ENCODE measurements at regions not wholly inside any gene's neighbourhood (a gene's known extent, or its start where the extent isn't known, plus 50 kb on each side); places are given as distances from the start of the nearest gene placed in this dataset.

GRCh38 chr13:22081430-22081829, 410.6 kb downstream of the FGF9 start (continued):
- TF ChIP-seq EGR1 (IDR thresholded peaks at IDR 0.05; ENCODE audit: low read depth) (no peak), YY1 (IDR thresholded peaks at IDR 0.05; ENCODE audit: extremely low read depth, insufficient replicate concordance, low read depth, low read length) (no peak)
- TF ChIP-seq, protein P1, sequence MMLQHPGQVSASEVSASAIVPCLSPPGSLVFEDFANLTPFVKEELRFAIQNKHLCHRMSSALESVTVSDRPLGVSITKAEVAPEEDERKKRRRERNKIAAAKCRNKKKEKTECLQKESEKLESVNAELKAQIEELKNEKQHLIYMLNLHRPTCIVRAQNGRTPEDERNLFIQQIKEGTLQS (IDR thresholded peaks at IDR 0.05): no peak

GRCh38 chr13:22082030-22082429, 411.2 kb downstream of the FGF9 start:
- intact Hi-C loops (cut with micrococcal nuclease): no loop called here
- no peak overlapping the region for H3K4me2 ChIP-seq (ENCODE audit: low read length)
- peaks cover 8% of the 10 kb centered on the region for H3K27me3 ChIP-seq (ENCODE audit: insufficient read depth, low read length)
- no peak overlapping the region for H3K27ac ChIP-seq (ENCODE audit: low read depth, low read length)
- H3K36me3 ChIP-seq (ENCODE audit: control insufficient read depth in 1 of 2, insufficient read depth in 2 of 2, low read length in 2 of 2): no peaks in the 10 kb centered on the region
- H3K9me2 ChIP-seq (ENCODE audit: insufficient read depth): no peaks in the 10 kb centered on the region
- DNase-seq (ENCODE audit: low read depth, low spot score) (no peak), ATAC-seq (no peak)
- no peak overlapping the region for H3K9ac ChIP-seq (ENCODE audit: low read length)
- no peaks in the 10 kb centered on the region for H3K9me3 ChIP-seq (ENCODE audit: control insufficient read depth in 1 of 2, insufficient read depth in 1 of 2, low read depth in 1 of 2, low read length in 2 of 2)
- ChIA-PET POLR2A (no interaction called here), RAD21 (ENCODE audit: low non-redundant PET in 1 of 2, low total read pairs in 2 of 2, uncharacterized antibody in 2 of 2, unreplicated experiment in 2 of 2) (no interaction called here), CTCF (no interaction called here)
- no peak overlapping the region for H3K4me3 ChIP-seq (replicated peaks in 1 of 2; ENCODE audit: low read depth in 1 of 2, low read length in 2 of 2)
- H2AFZ ChIP-seq (ENCODE audit: low read depth, low read length, poor library complexity, severe bottlenecking): no peak overlapping the region
- H4K20me1 ChIP-seq (ENCODE audit: insufficient read depth): no peaks in the 10 kb centered on the region
- TF ChIP-seq EZH2phosphoT487 (IDR thresholded peaks at IDR 0.05; ENCODE audit: borderline replicate concordance): no peak
- BruUV-seq (replicated peaks): no TSS peak
- no peaks in the 10 kb centered on the region for H3K4me1 ChIP-seq (ENCODE audit: control insufficient read depth in 1 of 2, insufficient read depth in 2 of 2, low read length in 2 of 2)
- H3K79me2 ChIP-seq (ENCODE audit: insufficient read depth, low read length): no peaks in the 10 kb centered on the region

DNA sequence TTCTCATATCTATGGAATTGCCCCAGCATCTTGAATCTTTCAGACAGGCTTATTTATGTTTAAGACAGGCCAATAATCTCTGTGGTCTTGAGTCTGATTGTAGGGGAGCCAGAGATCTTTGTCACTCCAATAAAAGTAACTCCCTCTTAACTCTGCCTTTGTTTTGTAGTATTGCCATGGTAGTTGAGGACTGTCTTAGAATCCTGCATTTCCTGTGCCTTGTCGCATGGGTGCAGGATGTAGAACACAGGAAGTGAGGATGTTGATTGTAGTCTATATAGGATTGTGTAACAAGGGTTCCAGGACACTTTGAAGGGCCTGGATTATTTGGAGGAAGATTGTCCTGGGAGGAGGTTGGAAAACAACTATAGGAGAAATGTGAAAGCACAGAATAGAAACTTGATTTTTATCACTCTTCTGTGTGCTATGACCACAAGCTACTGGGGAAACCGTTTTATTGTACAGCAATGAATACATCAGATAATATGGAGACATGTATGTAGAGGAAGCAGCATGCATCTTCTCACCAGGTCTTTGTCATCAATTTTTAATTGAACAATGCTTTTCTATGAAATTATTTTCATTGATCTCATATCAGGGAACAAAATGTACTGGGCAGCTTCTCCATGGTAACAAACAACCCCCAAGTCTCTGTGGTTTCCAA, 411.7 kb downstream of the FGF9 start:
- Histone ChIP-seq H3K79me2 (ENCODE audit: insufficient read depth, low read length) (no peaks in the 10 kb centered on the region), H2AFZ (ENCODE audit: low read depth, low read length, poor library complexity, severe bottlenecking) (no peak overlapping the region), H3K4me2 (ENCODE audit: low read length) (no peak overlapping the region), H3K4me1 (ENCODE audit: control insufficient read depth in 1 of 2, insufficient read depth in 2 of 2, low read length in 2 of 2) (no peaks in the 10 kb centered on the region), H3K9me3 (ENCODE audit: control insufficient read depth in 1 of 2, insufficient read depth in 1 of 2, low read depth in 1 of 2, low read length in 2 of 2) (no peaks in the 10 kb centered on the region), H4K20me1 (ENCODE audit: insufficient read depth) (no peaks in the 10 kb centered on the region), H3K36me3 (ENCODE audit: control insufficient read depth in 1 of 2, insufficient read depth in 2 of 2, low read length in 2 of 2) (no peaks in the 10 kb centered on the region), H3K27ac (ENCODE audit: low read depth, low read length) (no peak overlapping the region), H3K9me2 (ENCODE audit: insufficient read depth) (no peaks in the 10 kb centered on the region), H3K27me3 (ENCODE audit: insufficient read depth, low read length) (peaks cover 8% of the 10 kb centered on the region), H3K4me3 (replicated peaks in 1 of 2; ENCODE audit: low read depth in 1 of 2, low read length in 2 of 2) (no peak overlapping the region), H3K9ac (ENCODE audit: low read length) (no peak overlapping the region)
- no peak for DNase-seq (ENCODE audit: low read depth, low spot score)
- ChIA-PET RAD21 (ENCODE audit: low non-redundant PET in 1 of 2, low total read pairs in 2 of 2, uncharacterized antibody in 2 of 2, unreplicated experiment in 2 of 2) (no interaction called here), POLR2A (no interaction called here), CTCF (no interaction called here)
- TF ChIP-seq, protein P2, sequence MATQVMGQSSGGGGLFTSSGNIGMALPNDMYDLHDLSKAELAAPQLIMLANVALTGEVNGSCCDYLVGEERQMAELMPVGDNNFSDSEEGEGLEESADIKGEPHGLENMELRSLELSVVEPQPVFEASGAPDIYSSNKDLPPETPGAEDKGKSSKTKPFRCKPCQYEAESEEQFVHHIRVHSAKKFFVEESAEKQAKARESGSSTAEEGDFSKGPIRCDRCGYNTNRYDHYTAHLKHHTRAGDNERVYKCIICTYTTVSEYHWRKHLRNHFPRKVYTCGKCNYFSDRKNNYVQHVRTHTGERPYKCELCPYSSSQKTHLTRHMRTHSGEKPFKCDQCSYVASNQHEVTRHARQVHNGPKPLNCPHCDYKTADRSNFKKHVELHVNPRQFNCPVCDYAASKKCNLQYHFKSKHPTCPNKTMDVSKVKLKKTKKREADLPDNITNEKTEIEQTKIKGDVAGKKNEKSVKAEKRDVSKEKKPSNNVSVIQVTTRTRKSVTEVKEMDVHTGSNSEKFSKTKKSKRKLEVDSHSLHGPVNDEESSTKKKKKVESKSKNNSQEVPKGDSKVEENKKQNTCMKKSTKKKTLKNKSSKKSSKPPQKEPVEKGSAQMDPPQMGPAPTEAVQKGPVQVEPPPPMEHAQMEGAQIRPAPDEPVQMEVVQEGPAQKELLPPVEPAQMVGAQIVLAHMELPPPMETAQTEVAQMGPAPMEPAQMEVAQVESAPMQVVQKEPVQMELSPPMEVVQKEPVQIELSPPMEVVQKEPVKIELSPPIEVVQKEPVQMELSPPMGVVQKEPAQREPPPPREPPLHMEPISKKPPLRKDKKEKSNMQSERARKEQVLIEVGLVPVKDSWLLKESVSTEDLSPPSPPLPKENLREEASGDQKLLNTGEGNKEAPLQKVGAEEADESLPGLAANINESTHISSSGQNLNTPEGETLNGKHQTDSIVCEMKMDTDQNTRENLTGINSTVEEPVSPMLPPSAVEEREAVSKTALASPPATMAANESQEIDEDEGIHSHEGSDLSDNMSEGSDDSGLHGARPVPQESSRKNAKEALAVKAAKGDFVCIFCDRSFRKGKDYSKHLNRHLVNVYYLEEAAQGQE (IDR thresholded peaks at IDR 0.05; ENCODE audit: low read depth): no peak
- TF ChIP-seq SRF (IDR thresholded peaks at IDR 0.05; ENCODE audit: low read depth) (no peak), POLR2A (IDR thresholded peaks at IDR 0.05; ENCODE audit: borderline replicate concordance, extremely low read depth, insufficient read depth, insufficient read length) (no peak), ZNF274 (IDR thresholded peaks at IDR 0.05; ENCODE audit: low read depth, low read length) (no peak), ZFX (IDR thresholded peaks at IDR 0.05) (no peak), EZH2 (IDR thresholded peaks at IDR 0.05) (no peak), RAD21 (IDR thresholded peaks at IDR 0.05; ENCODE audit: low read depth) (no peak), POLR2AphosphoS5 (IDR thresholded peaks at IDR 0.05; ENCODE audit: low read depth, low read length) (no peak), CEBPB (IDR thresholded peaks at IDR 0.05; ENCODE audit: low read depth) (no peak), EZH2phosphoT487 (IDR thresholded peaks at IDR 0.05; ENCODE audit: borderline replicate concordance) (no peak)
- BruUV-seq (replicated peaks): no TSS peak
- no peak for ATAC-seq
- intact Hi-C loops (cut with micrococcal nuclease): no loop called here

Data from HCT116 (cell line).